ENCODE measurements at regions not wholly inside any gene's neighbourhood (a gene's known extent, or its start where the extent isn't known, plus 50 kb on each side); places are given as distances from the start of the nearest gene placed in this dataset.

- TF ChIP-seq CTCF (IDR thresholded peaks at IDR 0.05) (no peak), POLR2A (IDR thresholded peaks at IDR 0.05) (no peak)
Measured at GRCh38 chr4:148800940-148801339, 358.7 kb upstream of the NR3C2 start.

All from Peyer's patch (tissue), 4 donors.